BJ (cell line): ENCODE measurements at regions not wholly inside any gene's neighbourhood (a gene's known extent, or its start where the extent isn't known, plus 50 kb on each side); places are given as distances from the start of the nearest gene placed in this dataset.

Source experiments
- CTCF ChIA-PET: fragments of 350-600 bp; formaldehyde crosslinking; extraction: SDS; loops from one replicate; lab custom pipeline; 2021; ENCODE audit warnings: antibody characterized with exemption, inconsistent platforms; lab: Yijun Ruan, JAX
- POLR2A ChIA-PET: fragments of 300-600 bp; sonication (Branson Sonifier 250); formaldehyde crosslinking; extraction: SDS; loops from one replicate; lab custom pipeline; 2021; ENCODE audit warnings: antibody characterized with exemption; lab: Charles Lee
- DNase-seq: peaks from one replicate; pipeline ENCODE4 v3.0.0-alpha.2; 2011; ENCODE audit warnings: low read depth
- H3K27me3 ChIP-seq: 2 replicates; pipeline ENCODE4 v1.6.0; 2011; ENCODE audit warnings: low read length; ENCODE audit not compliant: control insufficient read depth, insufficient read depth
- H3K36me3 ChIP-seq: 2 replicates; pipeline ENCODE4 v1.5.1; 2011; ENCODE audit warnings: low read length; ENCODE audit not compliant: control insufficient read depth, insufficient read depth
- H3K4me3 ChIP-seq: 2 replicates; pipeline ENCODE4 v1.5.1; 2011; ENCODE audit warnings: low read depth, mild to moderate bottlenecking, control low read depth, low read length
- TF ChIP-seq, protein P1 (sequence below): IDR thresholded peaks from 2 replicates; pipeline ENCODE4 v1.5.1; 2011; ENCODE audit warnings: low read depth, mild to moderate bottlenecking, control low read depth, inconsistent platforms, low read length, moderate library complexity; ENCODE audit not compliant: insufficient read depth

DNA sequence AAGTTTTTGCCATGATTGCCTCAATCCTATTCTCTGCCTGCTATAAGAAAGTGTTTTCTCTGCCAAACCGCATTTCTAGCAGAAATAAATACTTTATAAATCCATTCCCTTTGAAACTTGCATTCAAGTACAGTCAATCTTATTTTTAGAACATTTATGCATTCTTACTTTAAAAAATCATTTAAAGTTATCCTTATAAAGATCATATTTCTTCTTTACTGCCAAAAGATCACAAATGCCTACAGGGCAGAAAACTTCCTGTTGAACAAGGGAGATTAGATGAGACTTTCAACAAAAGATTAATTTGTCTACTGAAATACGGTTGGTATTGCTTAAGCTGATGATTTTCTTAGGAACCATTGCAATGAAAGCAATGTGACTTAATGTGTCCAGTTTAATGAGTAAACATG is 207.2 kb upstream of the SLIT2 start:
- CTCF ChIA-PET, result no interaction called here

DNA sequence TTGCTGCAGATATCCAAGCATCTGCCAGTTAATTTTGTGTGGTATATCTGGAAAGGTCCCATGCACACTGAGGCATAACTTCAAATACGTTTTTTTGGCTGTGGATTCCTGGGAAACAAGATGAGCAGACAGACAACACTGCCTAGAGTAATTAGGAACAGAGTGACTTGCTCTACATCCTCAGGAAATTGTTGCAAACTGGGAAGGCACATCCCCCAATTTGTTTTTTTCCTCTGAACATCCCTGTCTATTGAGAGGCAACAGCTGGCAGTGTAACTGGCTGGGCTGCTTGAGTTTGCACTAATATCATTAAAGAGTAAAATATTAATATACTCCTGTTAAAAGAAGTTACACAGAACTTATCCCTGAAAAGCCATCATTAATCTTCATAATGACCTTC is 207.7 kb upstream of the SLIT2 start:
- no peak for DNase-seq
- CTCF ChIA-PET, result no interaction called here
- Histone ChIP-seq H3K36me3 (no peaks in the 10 kb centered on the region), H3K4me3 (no peak overlapping the region), H3K27me3 (no peaks in the 10 kb centered on the region)
- POLR2A ChIA-PET, result no interaction called here
- TF ChIP-seq, protein P1, sequence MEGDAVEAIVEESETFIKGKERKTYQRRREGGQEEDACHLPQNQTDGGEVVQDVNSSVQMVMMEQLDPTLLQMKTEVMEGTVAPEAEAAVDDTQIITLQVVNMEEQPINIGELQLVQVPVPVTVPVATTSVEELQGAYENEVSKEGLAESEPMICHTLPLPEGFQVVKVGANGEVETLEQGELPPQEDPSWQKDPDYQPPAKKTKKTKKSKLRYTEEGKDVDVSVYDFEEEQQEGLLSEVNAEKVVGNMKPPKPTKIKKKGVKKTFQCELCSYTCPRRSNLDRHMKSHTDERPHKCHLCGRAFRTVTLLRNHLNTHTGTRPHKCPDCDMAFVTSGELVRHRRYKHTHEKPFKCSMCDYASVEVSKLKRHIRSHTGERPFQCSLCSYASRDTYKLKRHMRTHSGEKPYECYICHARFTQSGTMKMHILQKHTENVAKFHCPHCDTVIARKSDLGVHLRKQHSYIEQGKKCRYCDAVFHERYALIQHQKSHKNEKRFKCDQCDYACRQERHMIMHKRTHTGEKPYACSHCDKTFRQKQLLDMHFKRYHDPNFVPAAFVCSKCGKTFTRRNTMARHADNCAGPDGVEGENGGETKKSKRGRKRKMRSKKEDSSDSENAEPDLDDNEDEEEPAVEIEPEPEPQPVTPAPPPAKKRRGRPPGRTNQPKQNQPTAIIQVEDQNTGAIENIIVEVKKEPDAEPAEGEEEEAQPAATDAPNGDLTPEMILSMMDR, result no peak

More for the DNA sequence above, 207.2 kb upstream of the SLIT2 start:
- Histone ChIP-seq H3K4me3 (no peak overlapping the region), H3K27me3 (no peaks in the 10 kb centered on the region), H3K36me3 (no peaks in the 10 kb centered on the region)
- TF ChIP-seq, protein P1, result no peak
- DNase-seq, result no peak
- POLR2A ChIA-PET, result interaction anchor here (0.6 kb wide), 1 partner anchor 207 kb away, joined by 3 read pairs; no protein-coding TSS in a partner anchor

DNA sequence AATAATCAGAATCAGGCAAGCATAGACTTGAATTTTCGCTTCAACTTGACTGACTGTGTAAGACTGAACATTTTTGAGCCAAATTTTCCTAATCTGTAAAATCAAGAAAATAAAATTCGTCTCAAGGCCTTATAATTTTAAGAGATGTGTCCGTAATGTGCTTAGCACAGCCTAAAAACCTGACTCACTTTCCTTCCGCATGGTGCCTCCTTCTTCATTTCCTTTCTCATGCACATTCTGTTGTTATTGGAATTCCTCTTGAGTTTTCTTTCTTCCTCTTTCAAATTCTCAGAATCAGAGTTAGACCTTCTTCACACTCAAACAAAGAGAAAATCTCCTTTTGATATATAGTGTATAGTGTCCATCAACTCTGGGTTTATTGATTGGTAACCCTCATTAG is 208.9 kb upstream of the SLIT2 start:
- DNase-seq, result no peak
- Histone ChIP-seq H3K27me3 (no peaks in the 10 kb centered on the region), H3K36me3 (no peaks in the 10 kb centered on the region), H3K4me3 (no peak overlapping the region)
- ChIA-PET POLR2A (no interaction called here), CTCF (no interaction called here)
- TF ChIP-seq, protein P1, result no peak

DNA sequence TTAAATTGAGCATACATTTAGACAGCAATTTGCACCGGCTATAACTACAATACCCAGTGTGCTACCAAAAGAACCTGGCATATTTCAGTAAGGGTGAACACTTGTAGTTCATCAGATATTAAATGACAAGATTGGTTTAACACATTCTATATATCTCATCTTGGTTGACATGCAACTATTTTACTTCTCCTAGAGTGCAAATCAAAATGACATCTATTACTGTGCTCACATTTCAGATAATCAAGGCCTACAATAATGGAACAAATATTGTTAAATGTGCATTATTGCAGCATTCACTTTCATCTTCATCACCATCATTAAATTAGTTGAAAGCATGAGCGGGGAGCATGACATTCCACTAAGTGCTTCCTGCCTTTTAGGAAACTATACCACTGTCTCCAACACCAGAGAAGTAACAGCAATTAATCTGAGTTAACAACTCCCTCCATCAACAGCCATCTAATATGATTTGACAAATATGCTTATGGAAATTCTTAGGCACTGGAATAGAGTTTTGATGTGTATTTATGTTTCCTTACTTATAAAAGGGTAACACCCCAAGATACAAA is 209.8 kb upstream of the SLIT2 start:
- ChIA-PET POLR2A (no interaction called here), CTCF (no interaction called here)
- Histone ChIP-seq H3K36me3 (no peaks in the 10 kb centered on the region), H3K4me3 (no peak overlapping the region), H3K27me3 (no peaks in the 10 kb centered on the region)
- DNase-seq, result no peak
- TF ChIP-seq, protein P1, result no peak

DNA sequence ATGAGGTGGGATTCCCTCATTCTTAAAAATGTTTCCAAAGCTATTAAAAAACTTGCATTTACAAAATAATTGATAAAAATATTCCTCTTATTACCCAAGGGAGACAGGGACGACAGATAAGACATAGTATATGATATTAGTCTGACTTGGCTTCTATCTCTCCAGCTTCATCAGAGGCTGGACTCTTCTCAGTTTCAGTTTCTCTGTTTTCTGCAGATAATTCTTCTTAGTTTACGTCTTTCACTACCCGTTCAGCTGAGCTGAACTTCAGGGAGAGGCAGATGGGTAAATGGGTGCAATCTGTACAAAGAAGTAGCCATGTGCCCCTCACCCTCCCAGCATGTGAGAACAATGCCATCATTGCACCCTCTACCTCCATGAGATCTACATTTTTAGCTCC is 214.0 kb upstream of the SLIT2 start:
- no peak for DNase-seq
- CTCF ChIA-PET, result no interaction called here
- no peaks in the 10 kb centered on the region for H3K36me3 ChIP-seq
- TF ChIP-seq, protein P1, result no peak
- no peak overlapping the region for H3K4me3 ChIP-seq
- POLR2A ChIA-PET, result no interaction called here
- H3K27me3 ChIP-seq, result no peaks in the 10 kb centered on the region
